Stimulated activated memory B cell treated with anti-CD40 and anti-IgM and Interleukin-4, amounts not matched to agents 10 μg/mL and 1 μg/mL and 100 μg/mL, for 72 hours (primary cell): ENCODE measurements at regions not wholly inside any gene's neighbourhood (a gene's known extent, or its start where the extent isn't known, plus 50 kb on each side); places are given as distances from the start of the nearest gene placed in this dataset.

Experiments used
- ATAC-seq: fragments of 150-1000 bp; cut with Tn5 transposase; 2 replicates; pipeline ENCODE4 v1.10.0; 2021
- H3K27ac Mint-ChIP-seq: one replicate; pipeline ENCODE4 v1.8.0; 2022; ENCODE audit warnings: mild to moderate bottlenecking, mixed read lengths
- H3K27me3 Mint-ChIP-seq: one replicate; pipeline ENCODE4 v1.8.0; 2022; ENCODE audit warnings: mixed read lengths
- H3K36me3 Mint-ChIP-seq: one replicate; pipeline ENCODE4 v1.8.0; 2022; ENCODE audit warnings: mixed read lengths
- H3K4me1 Mint-ChIP-seq: one replicate; pipeline ENCODE4 v1.8.0; 2022; ENCODE audit warnings: mixed read lengths
- H3K4me3 Mint-ChIP-seq: one replicate; pipeline ENCODE4 v1.8.0; 2022; ENCODE audit warnings: mild to moderate bottlenecking, moderate library complexity, mixed read lengths
- H3K9me3 Mint-ChIP-seq: one replicate; pipeline ENCODE4 v1.8.0; 2022; ENCODE audit warnings: mixed read lengths

GRCh38 chr7:121575194-121575765 lies 179.2 kb upstream of the FAM3C start:
- H3K36me3 Mint-ChIP-seq: no peaks in the 10 kb centered on the region
- H3K4me3 Mint-ChIP-seq: no peak overlapping the region
- H3K27me3 Mint-ChIP-seq: peaks cover 52% of the 10 kb centered on the region
- no peaks in the 10 kb centered on the region for H3K4me1 Mint-ChIP-seq
- no peak overlapping the region for H3K27ac Mint-ChIP-seq
- ATAC-seq: no peak
- no peaks in the 10 kb centered on the region for H3K9me3 Mint-ChIP-seq

- Mint-ChIP-seq H3K27ac (no peak overlapping the region), H3K9me3 (no peaks in the 10 kb centered on the region)
- ATAC-seq: no peak
Observed at GRCh38 chr7:121574109-121574508, 178.0 kb upstream of the FAM3C start.

GRCh38 chr7:121572615-121573014 lies 176.5 kb upstream of the FAM3C start:
- no peak overlapping the region for H3K27ac Mint-ChIP-seq
- no peaks in the 10 kb centered on the region for H3K4me1 Mint-ChIP-seq
- no peaks in the 10 kb centered on the region for H3K36me3 Mint-ChIP-seq
- no peak overlapping the region for H3K4me3 Mint-ChIP-seq
- peaks cover 34% of the 10 kb centered on the region for H3K27me3 Mint-ChIP-seq
- no peak for ATAC-seq
- H3K9me3 Mint-ChIP-seq: no peaks in the 10 kb centered on the region

More at GRCh38 chr7:121574109-121574508, 178.0 kb upstream of the FAM3C start:
- H3K36me3 Mint-ChIP-seq: no peaks in the 10 kb centered on the region
- no peak overlapping the region for H3K4me3 Mint-ChIP-seq
- peaks cover 46% of the 10 kb centered on the region for H3K27me3 Mint-ChIP-seq
- H3K4me1 Mint-ChIP-seq: no peaks in the 10 kb centered on the region

- no peak for ATAC-seq
- no peaks in the 10 kb centered on the region for H3K4me1 Mint-ChIP-seq
- no peaks in the 10 kb centered on the region for H3K36me3 Mint-ChIP-seq
Observed at GRCh38 chr7:121570365-121570764, 174.3 kb upstream of the FAM3C start.

GRCh38 chr7:121563177-121563576 lies 167.1 kb upstream of the FAM3C start:
- no peak overlapping the region for H3K27ac Mint-ChIP-seq
- H3K27me3 Mint-ChIP-seq: no peaks in the 10 kb centered on the region
- no peaks in the 10 kb centered on the region for H3K4me1 Mint-ChIP-seq
- no peak overlapping the region for H3K4me3 Mint-ChIP-seq
- no peak for ATAC-seq
- H3K9me3 Mint-ChIP-seq: no peaks in the 10 kb centered on the region
- no peaks in the 10 kb centered on the region for H3K36me3 Mint-ChIP-seq

More at GRCh38 chr7:121570365-121570764, 174.3 kb upstream of the FAM3C start:
- peaks cover 18% of the 10 kb centered on the region for H3K27me3 Mint-ChIP-seq
- no peak overlapping the region for H3K4me3 Mint-ChIP-seq
- H3K27ac Mint-ChIP-seq: no peak overlapping the region
- no peaks in the 10 kb centered on the region for H3K9me3 Mint-ChIP-seq

- no peak for ATAC-seq
- Mint-ChIP-seq H3K4me1 (no peaks in the 10 kb centered on the region), H3K27ac (no peak overlapping the region), H3K4me3 (no peak overlapping the region), H3K27me3 (no peaks in the 10 kb centered on the region), H3K36me3 (no peaks in the 10 kb centered on the region), H3K9me3 (no peaks in the 10 kb centered on the region)
Observed at GRCh38 chr7:121562259-121562658, 166.2 kb upstream of the FAM3C start.

- Mint-ChIP-seq H3K4me3 (no peak overlapping the region), H3K36me3 (no peaks in the 10 kb centered on the region), H3K27me3 (no peaks in the 10 kb centered on the region), H3K27ac (no peak overlapping the region), H3K4me1 (no peaks in the 10 kb centered on the region), H3K9me3 (no peaks in the 10 kb centered on the region)
- no peak for ATAC-seq
Observed at GRCh38 chr7:121561717-121562116, 165.6 kb upstream of the FAM3C start.

GRCh38 chr7:121560267-121560990 lies 164.3 kb upstream of the FAM3C start:
- H3K9me3 Mint-ChIP-seq: no peaks in the 10 kb centered on the region
- peaks cover 9% of the 10 kb centered on the region for H3K27me3 Mint-ChIP-seq
- H3K27ac Mint-ChIP-seq: no peak overlapping the region
- H3K4me3 Mint-ChIP-seq: no peak overlapping the region
- ATAC-seq: no peak
- no peaks in the 10 kb centered on the region for H3K36me3 Mint-ChIP-seq
- no peaks in the 10 kb centered on the region for H3K4me1 Mint-ChIP-seq

GRCh38 chr7:121558288-121558687 lies 162.2 kb upstream of the FAM3C start:
- no peak overlapping the region for H3K27ac Mint-ChIP-seq
- H3K9me3 Mint-ChIP-seq: no peaks in the 10 kb centered on the region
- no peak for ATAC-seq
- H3K4me1 Mint-ChIP-seq: no peaks in the 10 kb centered on the region
- H3K4me3 Mint-ChIP-seq: no peak overlapping the region
- H3K36me3 Mint-ChIP-seq: no peaks in the 10 kb centered on the region
- H3K27me3 Mint-ChIP-seq: peaks cover 9% of the 10 kb centered on the region

GRCh38 chr7:121557034-121557892 lies 161.2 kb upstream of the FAM3C start:
- Mint-ChIP-seq H3K9me3 (no peaks in the 10 kb centered on the region), H3K36me3 (no peaks in the 10 kb centered on the region), H3K4me1 (no peaks in the 10 kb centered on the region), H3K4me3 (no peak overlapping the region), H3K27me3 (peaks cover 9% of the 10 kb centered on the region), H3K27ac (no peak overlapping the region)
- ATAC-seq: no peak

- Mint-ChIP-seq H3K4me3 (no peak overlapping the region), H3K27me3 (peaks cover 9% of the 10 kb centered on the region), H3K4me1 (no peaks in the 10 kb centered on the region), H3K9me3 (no peaks in the 10 kb centered on the region), H3K27ac (no peak overlapping the region), H3K36me3 (no peaks in the 10 kb centered on the region)
- ATAC-seq: no peak
Observed at GRCh38 chr7:121555558-121555957, 159.4 kb upstream of the FAM3C start.

- Mint-ChIP-seq H3K9me3 (peaks cover 3% of the 10 kb centered on the region), H3K4me3 (no peak overlapping the region), H3K36me3 (no peaks in the 10 kb centered on the region), H3K27me3 (no peaks in the 10 kb centered on the region), H3K27ac (no peak overlapping the region), H3K4me1 (peaks cover 10% of the 10 kb centered on the region)
- ATAC-seq: peak; percentile 79
Observed at GRCh38 chr7:121547544-121548092, 151.5 kb upstream of the FAM3C start.

- Mint-ChIP-seq H3K27ac (no peak overlapping the region), H3K4me3 (no peak overlapping the region), H3K9me3 (peaks cover 3% of the 10 kb centered on the region), H3K36me3 (no peaks in the 10 kb centered on the region), H3K27me3 (no peaks in the 10 kb centered on the region), H3K4me1 (peaks cover 10% of the 10 kb centered on the region)
- no peak for ATAC-seq
Observed at GRCh38 chr7:121546632-121547543, 150.8 kb upstream of the FAM3C start.

GRCh38 chr7:121545418-121545817 lies 149.3 kb upstream of the FAM3C start:
- no peak overlapping the region for H3K4me3 Mint-ChIP-seq
- H3K9me3 Mint-ChIP-seq: peaks cover 3% of the 10 kb centered on the region
- no peak for ATAC-seq
- H3K27me3 Mint-ChIP-seq: no peaks in the 10 kb centered on the region
- H3K27ac Mint-ChIP-seq: no peak overlapping the region
- H3K4me1 Mint-ChIP-seq: peaks cover 10% of the 10 kb centered on the region
- no peaks in the 10 kb centered on the region for H3K36me3 Mint-ChIP-seq
